Skin of body (tissue), 1 donor: ENCODE measurements at regions not wholly inside any gene's neighbourhood (a gene's known extent, or its start where the extent isn't known, plus 50 kb on each side); places are given as distances from the start of the nearest gene placed in this dataset.
"Not testable (repeated sequence)": the region's sequence is repeated elsewhere in the genome, so short reads cannot be mapped to it uniquely, and the experiment has no call there.

ENCODE experiments used
- DNase-seq: peaks from one replicate; lab custom pipeline; 2025; lab: John Stamatoyannopoulos, UW

DNA sequence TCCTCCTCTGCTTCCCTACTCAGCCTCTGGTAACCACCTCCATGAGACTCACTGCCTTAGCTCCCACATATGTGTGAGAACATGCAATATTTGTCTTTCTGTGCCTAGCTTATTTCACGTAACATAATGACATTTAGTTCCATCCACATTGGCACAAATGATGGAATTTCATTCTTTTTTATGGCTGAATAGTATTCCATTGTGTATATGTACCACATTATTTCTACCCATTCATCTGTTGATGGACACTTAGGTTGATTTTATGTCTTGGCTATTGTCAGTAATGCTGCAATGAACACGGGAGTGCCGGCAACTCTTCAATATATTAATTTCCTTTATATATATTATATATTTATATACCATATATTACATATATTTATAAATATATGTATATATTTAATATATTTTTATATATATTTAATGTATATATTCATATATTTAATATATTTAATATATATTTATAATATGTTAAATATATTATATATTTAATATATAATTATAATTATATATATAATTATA, 1046.9 kb downstream of the DNAJB9 start:
- DNase-seq = no peak

DNA sequence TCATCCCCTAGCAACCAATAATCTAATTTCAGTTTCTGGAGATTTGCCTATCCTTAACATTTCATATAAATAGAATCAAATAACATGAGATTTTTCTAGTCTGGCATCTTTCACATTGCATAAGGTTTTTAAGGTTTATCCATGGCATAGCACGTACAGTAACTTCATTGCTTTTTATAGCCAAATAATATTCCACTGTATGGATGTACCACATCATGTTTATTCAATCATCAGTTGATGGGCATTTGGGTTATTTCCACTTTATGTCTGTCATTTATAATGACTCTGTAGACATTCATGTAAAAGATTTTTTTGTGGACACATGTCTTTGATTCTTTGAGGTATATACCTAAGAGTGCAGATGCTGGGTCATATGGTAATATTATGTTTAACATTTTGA, 1052.6 kb downstream of the DNAJB9 start:
- no peak for DNase-seq

DNA sequence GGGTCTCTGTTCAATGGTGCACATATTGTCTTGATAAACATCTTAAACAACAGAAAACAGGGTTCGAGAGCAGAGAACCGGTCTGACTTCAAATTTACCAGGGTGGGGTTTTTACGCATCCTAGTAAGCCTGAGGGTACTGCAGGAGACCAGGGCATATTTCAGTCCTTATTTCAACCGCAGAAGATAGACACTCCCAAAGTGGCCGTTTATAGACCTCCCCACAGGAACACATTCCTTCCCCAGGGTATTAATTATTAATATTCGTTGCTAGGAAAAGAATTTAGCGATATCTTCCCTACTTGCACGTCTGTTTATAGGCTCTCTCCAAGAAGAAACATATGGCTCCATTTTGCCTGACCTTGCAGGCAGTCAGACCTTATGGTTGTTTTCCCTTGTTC, 1063.2 kb downstream of the DNAJB9 start:
- not testable (repeated sequence) for DNase-seq

- DNase-seq = no peak
Measured at GRCh38 chr7:109635374-109635773, 1065.7 kb downstream of the DNAJB9 start.

- no peak for DNase-seq
Measured at GRCh38 chr7:109637428-109637990, 1067.8 kb downstream of the DNAJB9 start.

- no peak for DNase-seq
Measured at GRCh38 chr7:109638321-109638720, 1068.6 kb downstream of the DNAJB9 start.

GRCh38 chr7:109639561-109639960, 1069.9 kb downstream of the DNAJB9 start:
- no peak for DNase-seq

DNA sequence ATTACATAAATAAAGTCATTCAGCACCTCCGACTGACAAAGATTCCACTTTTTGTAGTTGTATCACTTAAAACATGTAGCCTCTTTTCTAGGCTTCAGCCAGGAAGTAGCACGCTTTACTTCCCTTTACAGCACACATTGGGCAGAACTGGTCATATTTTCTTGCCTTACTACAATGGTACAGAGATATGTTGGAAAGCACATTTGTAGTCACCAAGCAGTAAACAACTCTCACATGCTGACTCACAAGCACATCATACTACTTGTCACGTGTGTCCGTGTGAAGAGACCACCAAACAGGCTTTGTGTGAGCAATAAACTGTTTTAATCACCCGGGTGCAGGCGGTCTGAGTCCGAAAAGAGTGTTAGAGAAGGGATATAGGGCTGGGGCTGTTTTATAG, 1071.8 kb downstream of the DNAJB9 start:
- DNase-seq = no peak

GRCh38 chr7:109646124-109646523, 1076.5 kb downstream of the DNAJB9 start:
- no peak for DNase-seq

DNA sequence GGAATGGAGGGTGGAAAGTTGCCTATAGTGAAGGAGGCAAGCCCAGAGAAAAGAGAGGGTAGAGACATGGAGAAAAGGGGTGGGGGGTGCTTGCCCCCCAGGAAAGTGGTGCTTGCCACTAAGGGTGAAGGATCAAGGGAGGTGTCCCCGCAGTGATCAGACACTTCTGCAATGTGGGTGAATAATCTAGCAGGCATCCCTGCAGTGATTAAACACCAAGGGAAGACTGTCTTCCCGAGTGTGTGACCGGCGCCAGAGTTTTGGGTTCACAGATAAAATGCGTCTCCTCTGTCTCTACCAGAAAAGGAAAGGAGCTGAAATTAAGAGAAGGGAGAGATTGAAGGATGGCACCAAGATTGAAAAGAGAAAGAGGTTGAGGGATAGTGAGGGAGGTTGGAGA, 1076.9 kb downstream of the DNAJB9 start:
- not testable (repeated sequence) for DNase-seq

DNA sequence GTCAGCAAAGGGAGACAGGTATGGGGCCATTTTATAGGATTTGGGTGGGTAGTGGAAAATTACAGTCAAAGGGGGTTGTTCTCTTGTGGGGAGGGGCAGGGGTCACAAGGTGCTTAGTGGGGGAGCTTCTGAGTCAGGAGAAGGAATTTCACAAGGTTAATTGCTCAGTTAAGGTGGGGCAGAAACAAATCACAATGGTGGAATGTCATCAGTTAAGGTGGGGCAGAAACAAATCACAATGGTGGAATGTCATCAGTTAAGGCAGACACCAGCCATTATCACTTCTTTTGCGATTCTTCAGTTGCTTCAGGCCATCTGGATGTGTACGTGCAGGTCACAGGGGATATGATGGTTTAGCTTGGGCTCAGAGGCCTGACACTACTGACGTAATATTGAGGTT, 1077.6 kb downstream of the DNAJB9 start:
- not testable (repeated sequence) for DNase-seq

GRCh38 chr7:109659261-109659660, 1089.6 kb downstream of the DNAJB9 start:
- DNase-seq = no peak

GRCh38 chr7:109660401-109660800, 1090.7 kb downstream of the DNAJB9 start:
- DNase-seq = no peak

DNA sequence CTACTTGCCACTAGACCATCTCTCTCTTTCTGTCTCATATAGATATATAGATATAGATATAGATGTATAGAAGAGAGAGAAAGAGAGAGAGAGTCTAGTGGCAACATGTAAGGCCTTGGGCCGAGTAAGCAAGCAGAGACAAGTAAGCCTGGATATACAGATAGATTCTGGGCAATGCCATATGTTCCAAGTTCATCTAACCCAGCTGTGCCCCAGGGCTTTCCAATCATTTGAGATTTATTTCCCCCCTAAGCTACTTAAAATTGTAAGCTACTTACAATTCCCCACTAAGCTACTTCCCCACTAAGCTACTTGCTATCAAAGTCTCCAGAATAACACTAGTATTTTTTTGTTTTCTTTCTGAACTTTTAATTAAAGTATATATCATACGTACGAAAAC, 1094.1 kb downstream of the DNAJB9 start:
- DNase-seq = no peak

DNA sequence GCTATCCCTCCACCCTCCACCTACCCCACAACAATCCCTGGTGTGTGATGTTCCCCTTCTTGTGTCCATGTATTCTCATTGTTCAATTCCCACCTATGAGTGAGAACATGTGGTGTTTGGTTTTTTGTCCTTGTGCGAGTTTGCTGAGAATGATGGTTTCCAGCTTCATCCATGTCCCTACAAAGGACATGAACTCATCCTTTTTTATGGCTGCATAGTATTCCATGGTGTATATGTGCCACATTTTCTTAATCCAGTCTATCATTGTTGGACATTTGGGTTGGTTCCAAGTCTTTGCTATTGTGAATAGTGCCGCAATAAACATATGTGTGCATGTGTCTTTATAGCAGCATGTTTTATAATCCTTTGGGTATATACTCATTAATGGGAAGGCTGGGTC, 1117.6 kb downstream of the DNAJB9 start:
- not testable (repeated sequence) for DNase-seq

DNA sequence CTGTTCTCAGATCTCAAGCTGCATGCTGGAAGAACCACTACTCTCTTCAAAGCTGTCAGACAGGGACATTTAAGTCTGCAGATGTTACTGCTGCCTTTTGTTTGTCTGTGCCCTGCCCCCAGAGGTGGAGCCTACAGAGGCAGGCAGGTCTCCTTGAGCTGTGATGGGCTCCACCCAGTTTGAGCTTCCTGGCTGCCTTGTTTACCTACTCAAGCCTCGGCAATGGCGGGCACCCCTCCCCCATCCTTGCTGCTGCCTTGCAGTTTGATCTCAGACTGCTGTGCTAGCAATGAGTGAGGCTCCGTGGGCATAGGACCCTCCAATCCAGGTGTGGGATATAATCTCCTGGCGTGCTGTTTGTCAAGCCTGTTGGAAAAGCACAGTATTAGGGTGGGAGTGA, 1122.9 kb downstream of the DNAJB9 start:
- not testable (repeated sequence) for DNase-seq

DNA sequence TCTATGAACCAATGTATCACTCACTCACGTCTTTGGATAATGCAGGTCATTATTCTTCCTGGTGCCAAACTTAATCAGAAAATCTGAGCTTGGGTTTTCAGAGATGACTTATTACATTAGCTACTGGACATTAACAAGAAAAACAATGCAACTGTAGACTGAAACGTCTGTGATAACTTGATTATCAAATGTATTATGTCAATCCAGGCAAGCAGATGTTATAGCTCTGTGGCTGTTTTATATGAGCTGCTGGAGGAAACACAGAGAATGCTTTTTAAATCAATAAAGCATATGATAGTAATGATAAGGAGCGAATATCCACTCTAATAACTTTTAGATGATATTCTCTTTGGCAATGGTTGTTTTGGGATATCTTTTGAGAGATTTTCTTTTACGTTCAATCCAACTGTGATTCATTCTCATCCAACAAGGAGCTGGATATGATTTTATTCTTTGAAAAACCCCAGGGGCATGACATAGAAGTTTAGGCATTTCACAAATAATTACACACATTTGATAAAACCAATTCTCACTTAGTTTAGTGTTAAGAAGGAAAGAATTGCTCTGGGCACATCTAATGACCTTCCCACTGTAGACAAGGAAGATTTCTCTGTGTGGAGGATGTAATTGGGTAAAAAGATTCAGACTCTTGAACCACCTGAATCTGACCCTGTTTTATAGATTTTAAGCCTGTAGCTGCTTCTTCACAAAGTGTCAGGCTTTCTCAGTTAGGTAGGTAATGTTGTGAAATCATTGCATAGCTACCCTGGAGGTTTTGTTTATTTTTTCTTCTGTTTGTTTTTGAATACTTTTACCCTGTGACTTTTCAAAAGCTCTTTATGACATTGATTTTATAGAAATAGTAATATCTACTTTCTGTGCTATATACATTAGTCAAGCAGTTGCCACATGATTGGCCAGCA, 1124.7 kb downstream of the DNAJB9 start:
- DNase-seq = no peak

DNA sequence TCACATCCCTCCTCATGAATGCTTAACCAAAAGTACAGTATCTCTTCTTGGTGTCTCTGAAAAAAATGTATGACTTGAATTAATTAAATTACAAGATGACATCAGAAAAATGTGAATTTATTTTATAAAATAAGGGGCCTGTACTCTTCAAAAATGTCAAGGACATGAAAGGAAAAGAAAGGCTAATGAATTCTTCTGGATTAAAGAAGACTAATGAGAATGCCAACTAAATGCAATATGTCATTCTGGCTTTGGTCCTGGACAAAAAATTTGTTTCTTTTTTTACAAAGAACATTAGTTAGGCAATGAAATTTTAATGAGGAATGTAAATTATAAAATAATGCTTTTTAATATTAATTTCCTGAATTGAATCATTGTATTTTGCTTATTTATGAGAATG, 1125.7 kb downstream of the DNAJB9 start:
- no peak for DNase-seq

DNA sequence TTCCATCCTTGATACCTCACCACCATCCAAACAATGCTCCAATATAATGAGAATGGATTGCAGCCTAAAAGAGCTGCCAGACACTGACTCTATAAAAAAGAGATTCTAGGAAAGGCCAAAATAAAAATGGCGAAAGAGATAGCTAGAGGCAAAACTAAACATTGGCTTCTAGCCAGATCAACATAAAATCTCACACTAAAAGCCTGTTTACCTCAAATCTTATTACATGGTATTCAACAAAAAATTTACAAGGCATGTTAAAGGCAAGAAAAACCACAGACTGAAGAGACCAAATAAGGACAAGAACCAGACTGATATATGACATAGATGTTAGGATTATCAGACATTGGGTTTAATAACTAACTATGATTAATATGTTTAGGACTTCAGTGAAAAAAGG, 1127.0 kb downstream of the DNAJB9 start:
- DNase-seq = no peak

DNA sequence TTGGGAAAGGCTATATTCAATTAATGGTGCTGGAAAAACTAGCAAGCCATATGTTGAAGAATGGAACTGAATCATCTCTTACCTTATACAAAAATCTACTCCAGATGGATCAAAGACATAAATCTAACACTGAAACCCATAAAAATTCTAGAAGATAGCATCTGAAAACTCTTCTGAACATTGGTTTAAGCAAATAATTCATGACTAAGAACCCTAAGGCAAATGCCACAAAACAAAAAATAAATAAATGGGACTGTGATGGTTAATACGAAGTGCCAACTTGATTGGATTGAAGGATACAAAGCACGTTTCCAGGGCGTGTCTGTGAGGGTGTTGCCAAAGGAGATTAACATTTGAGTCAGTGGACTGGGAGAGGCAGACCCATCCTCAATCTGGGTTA, 1130.0 kb downstream of the DNAJB9 start:
- DNase-seq = no peak

- no peak for DNase-seq
Measured at GRCh38 chr7:109713366-109713765, 1143.7 kb downstream of the DNAJB9 start.

DNA sequence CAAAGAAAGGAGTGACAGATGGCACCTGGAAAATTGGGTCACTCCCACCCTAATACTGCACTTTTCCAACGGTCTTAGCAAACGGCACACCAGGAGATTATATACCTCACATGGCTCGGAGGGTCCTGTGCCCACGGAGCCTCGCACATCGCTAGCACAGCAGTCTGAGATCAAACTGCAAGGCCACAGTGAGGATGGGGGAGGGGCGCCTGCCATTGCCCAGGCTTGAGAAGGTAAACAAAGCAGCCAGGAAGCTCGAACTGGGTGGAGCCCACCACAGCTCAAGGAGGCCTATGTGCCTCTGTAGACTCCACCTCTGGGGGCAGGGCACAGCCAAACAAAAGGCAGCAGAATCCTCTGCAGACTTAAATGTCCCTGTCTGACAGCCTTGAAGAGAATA, 1149.7 kb downstream of the DNAJB9 start:
- not testable (repeated sequence) for DNase-seq

GRCh38 chr7:109734601-109735000, 1164.9 kb downstream of the DNAJB9 start:
- DNase-seq = no peak
